Gastroesophageal sphincter (tissue), 4 donors: ENCODE measurements at regions not wholly inside any gene's neighbourhood (a gene's known extent, or its start where the extent isn't known, plus 50 kb on each side); places are given as distances from the start of the nearest gene placed in this dataset.

Experiments used
- ATAC-seq: fragments of 150-250 bp; one replicate; pipeline ENCODE4 v1.9.1; 2016; ENCODE audit warnings: mild to moderate bottlenecking, moderate library complexity
- H3K27ac ChIP-seq, 4 donors: fragments of 200-600 bp; sonication (generic) in 3 of 4; 1 replicate in 3 of 4; 2 replicates in 1 of 4; pipeline ENCODE4 v1.5.1; 2016 to 2019
- H3K27me3 ChIP-seq: fragments of 200-600 bp; sonication (generic); one replicate; pipeline ENCODE4 v1.5.1; 2019
- H3K36me3 ChIP-seq, 2 donors: fragments of 200-600 bp; sonication (generic); one replicate each; pipeline ENCODE4 v1.5.1; 2019; ENCODE audit warnings: control low read depth in 1 of 2
- H3K4me1 ChIP-seq, 3 donors: fragments of 200-600 bp; sonication (generic); 1 replicate in 2 of 3; 2 replicates in 1 of 3; pipeline ENCODE4 v1.5.1; 2016 to 2019; ENCODE audit warnings: control low read depth in 2 of 3
- H3K4me3 ChIP-seq, 2 donors: fragments of 200-600 bp; sonication (generic); one replicate each; pipeline ENCODE4 v1.5.1; 2019; ENCODE audit warnings: mild to moderate bottlenecking in 1 of 2, moderate library complexity in 1 of 2
- H3K9me3 ChIP-seq, 3 donors: fragments of 200-600 bp; sonication (generic); one replicate each; pipeline ENCODE4 v1.5.1; 2017 to 2019; ENCODE audit warnings: control low read depth in 2 of 3
- CTCF ChIP-seq, 4 experiments: fragments of 200-600 bp in 2 of 4; fragments of 450-650 bp in 2 of 4; sonication (generic) in 1 of 4; IDR thresholded peaks; one replicate each; pipeline ENCODE4 v1.5.1; 2017 to 2019; ENCODE audit warnings: antibody characterized with exemption in 4 of 4, mild to moderate bottlenecking in 2 of 4, moderate library complexity in 2 of 4
- EP300 ChIP-seq: sonication (generic); formaldehyde crosslinking; IDR thresholded peaks from one replicate; pipeline ENCODE4 v1.6.1; 2017; ENCODE audit warnings: antibody characterized with exemption, mild to moderate bottlenecking
- POLR2A ChIP-seq, 2 donors: fragments of 450-650 bp; IDR thresholded peaks; one replicate each; pipeline ENCODE4 v1.6.1; 2017; ENCODE audit warnings: antibody characterized with exemption in 2 of 2, mild to moderate bottlenecking in 2 of 2, moderate library complexity in 1 of 2
- POLR2AphosphoS5 ChIP-seq: sonication (generic); formaldehyde crosslinking; IDR thresholded peaks from one replicate; pipeline ENCODE4 v1.6.1; 2017; ENCODE audit warnings: antibody characterized with exemption
- WGBS, 2 donors: methylation state at CpG; one replicate each; pipeline ENCODE4 v1.1.5; 2018; ENCODE audit warnings: low coverage in 1 of 2; 5-methylcytosine and 5-hydroxymethylcytosine counted together

GRCh38 chr1:34346128-34346527 is 169.4 kb downstream of the C1orf94 start:
- ATAC-seq, result no peak
- 32 to 41% methylated on average over 3 of the region's 3 CpGs for WGBS, 2 donors
- no peaks in the 10 kb centered on the region for H3K4me1 ChIP-seq
- no peaks in the 10 kb centered on the region for H3K36me3 ChIP-seq
- no peak for TF ChIP-seq POLR2A (IDR thresholded peaks at IDR 0.05)
- TF ChIP-seq EP300, result no peak
- TF ChIP-seq CTCF (IDR thresholded peaks at IDR 0.05), result no peak
- no peak for TF ChIP-seq POLR2AphosphoS5
- peaks cover 22% of the 10 kb centered on the region for H3K27me3 ChIP-seq
- H3K27ac ChIP-seq, result no peak overlapping the region
- no peaks in the 10 kb centered on the region for H3K9me3 ChIP-seq
- no peak overlapping the region for H3K4me3 ChIP-seq

- ATAC-seq, result no peak
Measured at GRCh38 chr1:34353409-34353808, 176.7 kb downstream of the C1orf94 start.

GRCh38 chr1:34354367-34354766 is 177.7 kb downstream of the C1orf94 start:
- H3K9me3 ChIP-seq, result no peaks in the 10 kb centered on the region

More at GRCh38 chr1:34353409-34353808, 176.7 kb downstream of the C1orf94 start:
- no peaks in the 10 kb centered on the region for H3K9me3 ChIP-seq
- 72 to 83% methylated on average over 2 of the region's 2 CpGs for WGBS, 2 donors
- no peaks in the 10 kb centered on the region for H3K4me1 ChIP-seq
- H3K4me3 ChIP-seq, result no peak overlapping the region
- no peak overlapping the region for H3K27ac ChIP-seq
- no peaks in the 10 kb centered on the region for H3K36me3 ChIP-seq
- no peak for TF ChIP-seq POLR2AphosphoS5
- no peak for TF ChIP-seq POLR2A (IDR thresholded peaks at IDR 0.05)
- TF ChIP-seq CTCF (IDR thresholded peaks at IDR 0.05), result no peak
- TF ChIP-seq EP300, result no peak
- peaks cover 32% of the 10 kb centered on the region for H3K27me3 ChIP-seq

GRCh38 chr1:34356853-34357252 is 180.1 kb downstream of the C1orf94 start:
- Histone ChIP-seq H3K36me3 (no peaks in the 10 kb centered on the region), H3K9me3 (no peaks in the 10 kb centered on the region), H3K27me3 (peaks cover 52% of the 10 kb centered on the region), H3K27ac (no peak overlapping the region), H3K4me1 (no peaks in the 10 kb centered on the region), H3K4me3 (no peak overlapping the region)
- ATAC-seq, result no peak
- 84 to 88% methylated on average over 2 of the region's 4 CpGs for WGBS, 2 donors
- TF ChIP-seq CTCF (IDR thresholded peaks at IDR 0.05), result no peak
- no peak for TF ChIP-seq EP300
- no peak for TF ChIP-seq POLR2AphosphoS5
- TF ChIP-seq POLR2A (IDR thresholded peaks at IDR 0.05), result no peak

More at GRCh38 chr1:34354367-34354766, 177.7 kb downstream of the C1orf94 start:
- TF ChIP-seq POLR2A (IDR thresholded peaks at IDR 0.05) (no peak), CTCF (IDR thresholded peaks at IDR 0.05) (no peak), POLR2AphosphoS5 (no peak), EP300 (no peak)
- WGBS, 2 donors, result 25 to 56% methylated on average over 2 of the region's 2 CpGs
- H3K27ac ChIP-seq, result no peak overlapping the region
- no peaks in the 10 kb centered on the region for H3K36me3 ChIP-seq
- no peak overlapping the region for H3K4me3 ChIP-seq
- H3K27me3 ChIP-seq, result peaks cover 37% of the 10 kb centered on the region
- ATAC-seq, result no peak
- no peaks in the 10 kb centered on the region for H3K4me1 ChIP-seq

GRCh38 chr1:34358636-34359035 is 181.9 kb downstream of the C1orf94 start:
- Histone ChIP-seq H3K4me1 (no peaks in the 10 kb centered on the region), H3K27ac (no peak overlapping the region), H3K36me3 (no peaks in the 10 kb centered on the region), H3K4me3 (no peak overlapping the region), H3K27me3 (peaks cover 52% of the 10 kb centered on the region), H3K9me3 (no peaks in the 10 kb centered on the region)
- TF ChIP-seq CTCF (IDR thresholded peaks at IDR 0.05), result no peak
- no peak for TF ChIP-seq POLR2AphosphoS5
- TF ChIP-seq EP300, result no peak
- TF ChIP-seq POLR2A (IDR thresholded peaks at IDR 0.05), result no peak
- 41 to 78% methylated on average over 1 to 2 of the region's 2 CpGs for WGBS, 2 donors
- ATAC-seq, result no peak
